ENCODE measurements at regions not wholly inside any gene's neighbourhood (a gene's known extent, or its start where the extent isn't known, plus 50 kb on each side); places are given as distances from the start of the nearest gene placed in this dataset. TPM values are rescaled to one million over a fixed set of nuclear protein-coding genes. Genes with fewer than 3 reads are reported as not detected.
A peak's percentile ranks its signal among the peaks of the same experiment; 100 is the strongest.

DNA sequence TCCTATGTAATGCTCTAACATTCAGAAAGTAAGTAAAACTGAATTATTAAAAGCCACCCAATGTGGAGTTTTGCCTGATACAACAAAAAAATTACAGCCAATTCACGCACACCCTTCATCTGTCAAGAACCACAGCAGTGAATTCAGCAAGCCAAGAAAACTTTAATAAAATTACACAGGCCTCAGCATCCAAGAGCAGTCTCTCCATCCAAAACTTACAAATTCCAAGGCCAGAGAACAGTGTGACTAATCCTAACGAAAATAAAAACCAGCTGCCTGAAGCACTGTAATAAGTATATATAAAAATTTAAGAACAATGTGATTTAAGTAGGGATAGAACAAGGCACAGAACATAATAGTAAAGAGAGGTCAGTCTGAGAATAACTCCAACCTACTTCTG is 54.2 kb downstream of the SIX6 start:
- DNase-seq = peak; percentile 79

DNA sequence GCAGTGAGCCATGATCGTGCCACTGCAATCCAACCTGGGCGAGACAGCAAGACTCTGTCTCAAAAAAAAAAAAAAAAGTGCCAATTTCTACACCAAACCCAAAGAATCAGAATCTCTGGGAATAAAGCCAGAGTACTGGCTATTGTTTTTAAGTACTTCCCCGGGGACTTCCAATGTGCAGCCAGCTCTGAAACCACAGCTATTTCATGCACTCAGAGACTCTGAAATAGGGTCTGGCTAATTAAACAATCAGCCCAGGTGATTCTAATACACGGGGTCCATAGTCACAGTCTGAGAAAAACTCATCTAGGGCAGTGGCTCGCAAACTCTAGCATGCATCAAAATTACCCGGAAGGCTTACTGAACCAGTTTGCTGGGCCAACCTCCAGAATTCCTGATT is 56.3 kb downstream of the SIX6 start:
- DNase-seq = no peak

DNA sequence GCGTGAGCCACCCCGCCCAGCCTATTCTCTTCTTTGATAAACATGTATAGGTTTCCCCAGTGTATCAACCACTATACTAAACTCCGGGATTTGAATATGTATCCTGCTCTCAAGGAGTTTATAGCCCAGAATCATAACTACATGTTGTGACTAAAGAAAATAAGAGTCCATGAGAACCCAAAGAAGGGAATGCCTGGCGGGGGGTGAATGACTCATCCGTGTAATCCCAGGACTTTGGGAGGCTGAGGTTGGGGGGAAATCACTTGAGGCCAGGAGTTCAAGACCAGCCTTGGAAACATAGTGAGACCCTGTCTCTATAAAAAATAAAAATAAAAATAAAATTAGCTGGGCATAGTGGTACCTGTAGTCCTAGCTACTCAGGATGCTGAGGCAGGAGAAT is 57.2 kb downstream of the SIX6 start:
- DNase-seq = no peak

DNA sequence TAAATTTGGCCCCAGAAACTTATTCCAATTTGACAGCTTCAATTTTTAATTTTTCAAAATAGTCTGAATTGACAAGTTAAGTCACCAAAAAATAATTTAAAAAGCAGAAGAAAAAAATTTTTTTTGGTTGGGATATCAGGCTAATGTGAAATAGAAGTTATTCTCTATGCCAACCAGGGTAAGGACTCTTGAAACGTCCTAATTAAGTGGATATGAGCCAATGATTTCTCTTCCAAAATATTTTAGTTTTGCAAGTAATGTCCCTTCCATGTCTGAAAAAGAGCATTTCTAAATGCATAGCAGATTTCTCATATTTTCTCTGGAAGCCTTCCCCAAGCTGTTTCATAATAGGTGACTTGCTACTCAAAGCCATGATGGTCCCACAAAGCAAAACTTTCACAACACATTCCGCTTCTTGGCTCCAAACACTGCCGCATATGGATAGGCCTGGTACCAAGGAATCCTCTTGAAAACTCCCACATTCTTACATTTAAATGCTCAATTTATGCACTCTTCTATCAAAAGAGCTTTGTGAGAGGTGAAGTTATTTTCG is 65.1 kb downstream of the SIX6 start:
- peak; percentile 18 for DNase-seq

DNA sequence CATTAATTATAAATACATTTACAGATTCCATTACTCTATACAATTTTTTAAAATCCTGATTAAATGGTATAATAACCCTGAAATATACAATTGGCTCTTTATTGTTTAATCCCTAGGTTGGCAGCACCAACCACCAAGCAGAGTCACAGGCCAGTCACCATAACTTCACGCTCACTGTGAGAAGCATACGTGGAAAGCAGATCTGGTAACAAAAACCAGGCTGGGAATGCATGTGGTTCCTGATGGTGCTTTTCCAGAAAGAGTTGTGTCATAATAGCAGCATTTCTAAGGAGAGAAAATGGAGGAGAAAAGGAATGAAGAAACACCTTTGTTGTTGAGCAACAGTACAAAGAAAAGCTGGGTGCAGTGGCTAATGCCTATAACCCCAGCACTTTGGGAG is 66.1 kb downstream of the SIX6 start:
- DNase-seq = no peak

DNA sequence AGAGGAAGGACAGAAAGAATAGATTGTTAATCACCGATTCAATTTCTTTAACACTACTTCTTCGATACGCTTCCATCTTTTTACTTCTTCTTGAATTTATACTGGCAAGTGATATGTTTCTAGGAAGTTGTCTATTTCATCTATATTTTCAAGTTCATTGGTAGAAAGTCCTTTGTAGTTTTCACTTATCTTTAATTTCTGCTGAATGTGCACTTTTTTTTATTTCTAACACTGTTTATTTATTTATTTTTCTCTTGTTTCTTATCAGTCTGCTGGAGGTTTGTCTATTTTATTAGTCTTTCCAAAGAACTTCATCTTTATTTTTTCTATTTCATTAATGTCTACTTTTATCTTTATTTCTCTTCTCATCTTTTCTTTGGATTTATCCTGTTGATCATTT is 63.6 kb downstream of the SIX1 start:
- DNase-seq = no peak

DNA sequence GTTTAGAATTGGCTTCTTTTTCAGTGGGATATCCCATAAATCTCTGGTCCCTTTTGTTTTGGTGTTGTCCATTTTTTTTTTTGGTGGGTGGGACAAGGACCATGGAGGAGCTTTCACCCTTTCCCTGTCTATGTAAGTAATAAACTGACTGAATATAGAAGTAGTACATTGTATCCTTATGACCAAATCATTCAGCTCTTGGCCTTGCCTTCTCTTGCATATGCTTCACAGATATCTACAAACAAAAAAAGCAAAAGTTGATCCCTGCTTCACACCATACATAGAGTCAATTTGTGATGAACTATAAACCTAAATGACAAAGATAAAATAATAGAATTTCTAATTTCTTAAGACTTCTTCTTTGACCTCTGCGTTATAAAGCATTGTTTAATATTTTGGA is 59.8 kb downstream of the SIX1 start:
- no peak for DNase-seq

DNA sequence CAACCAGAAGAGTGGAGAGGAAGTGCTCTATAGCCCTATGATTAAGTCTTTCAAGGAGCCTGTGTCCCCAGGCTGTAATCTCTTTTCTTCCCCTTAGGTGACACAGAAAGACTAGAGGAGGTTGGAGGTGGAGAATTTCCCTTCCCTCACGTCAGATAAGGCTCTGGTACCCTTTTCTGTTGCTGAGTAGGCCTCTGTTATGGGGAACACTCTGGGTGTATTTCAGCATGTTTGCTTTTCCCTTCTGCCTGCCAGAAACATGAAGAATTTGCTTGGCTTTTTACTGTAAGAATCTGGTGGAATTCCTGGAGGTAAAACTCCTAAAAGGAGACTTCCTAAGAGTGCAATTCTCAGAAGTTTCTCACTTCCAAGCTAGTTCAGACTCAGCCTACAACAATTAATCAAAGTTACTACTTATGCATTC is 58.3 kb downstream of the SIX1 start:
- DNase-seq = peak; percentile 50

Small RNA genes in the stretch of these regions (small RNA-seq; reads per million reads assigned to genes)
- gene AL049874.2 (ENCODE audit: low replicate concordance) = not detected

Data from tongue (tissue), 2 donors.